ENCODE measurements at regions not wholly inside any gene's neighbourhood (a gene's known extent, or its start where the extent isn't known, plus 50 kb on each side); places are given as distances from the start of the nearest gene placed in this dataset.
"Not testable (repeated sequence)": the region's sequence is repeated elsewhere in the genome, so short reads cannot be mapped to it uniquely, and the experiment has no call there.

GRCh38 chr16:55019419-55020131 is 88.9 kb downstream of the IRX5 start:
- ATAC-seq (ENCODE audit: insufficient number of reproducible peaks, low FRiP score, low read depth) (no peak), DNase-seq (ENCODE audit: low spot score) (no peak)
- H3K27ac ChIP-seq, result no peak overlapping the region
- no peaks in the 10 kb centered on the region for H3K4me1 ChIP-seq (ENCODE audit: control insufficient read depth in 1 of 2, low read depth in 2 of 2)
- TF ChIP-seq, protein P1, sequence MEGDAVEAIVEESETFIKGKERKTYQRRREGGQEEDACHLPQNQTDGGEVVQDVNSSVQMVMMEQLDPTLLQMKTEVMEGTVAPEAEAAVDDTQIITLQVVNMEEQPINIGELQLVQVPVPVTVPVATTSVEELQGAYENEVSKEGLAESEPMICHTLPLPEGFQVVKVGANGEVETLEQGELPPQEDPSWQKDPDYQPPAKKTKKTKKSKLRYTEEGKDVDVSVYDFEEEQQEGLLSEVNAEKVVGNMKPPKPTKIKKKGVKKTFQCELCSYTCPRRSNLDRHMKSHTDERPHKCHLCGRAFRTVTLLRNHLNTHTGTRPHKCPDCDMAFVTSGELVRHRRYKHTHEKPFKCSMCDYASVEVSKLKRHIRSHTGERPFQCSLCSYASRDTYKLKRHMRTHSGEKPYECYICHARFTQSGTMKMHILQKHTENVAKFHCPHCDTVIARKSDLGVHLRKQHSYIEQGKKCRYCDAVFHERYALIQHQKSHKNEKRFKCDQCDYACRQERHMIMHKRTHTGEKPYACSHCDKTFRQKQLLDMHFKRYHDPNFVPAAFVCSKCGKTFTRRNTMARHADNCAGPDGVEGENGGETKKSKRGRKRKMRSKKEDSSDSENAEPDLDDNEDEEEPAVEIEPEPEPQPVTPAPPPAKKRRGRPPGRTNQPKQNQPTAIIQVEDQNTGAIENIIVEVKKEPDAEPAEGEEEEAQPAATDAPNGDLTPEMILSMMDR (IDR thresholded peaks at IDR 0.05), result no peak
- H3K4me3 ChIP-seq, result no peak overlapping the region
- H3K27me3 ChIP-seq (replicated peaks; ENCODE audit: insufficient read depth), result no peaks in the 10 kb centered on the region
- no peaks in the 10 kb centered on the region for H3K9me3 ChIP-seq
- H3K36me3 ChIP-seq, result no peaks in the 10 kb centered on the region

DNA sequence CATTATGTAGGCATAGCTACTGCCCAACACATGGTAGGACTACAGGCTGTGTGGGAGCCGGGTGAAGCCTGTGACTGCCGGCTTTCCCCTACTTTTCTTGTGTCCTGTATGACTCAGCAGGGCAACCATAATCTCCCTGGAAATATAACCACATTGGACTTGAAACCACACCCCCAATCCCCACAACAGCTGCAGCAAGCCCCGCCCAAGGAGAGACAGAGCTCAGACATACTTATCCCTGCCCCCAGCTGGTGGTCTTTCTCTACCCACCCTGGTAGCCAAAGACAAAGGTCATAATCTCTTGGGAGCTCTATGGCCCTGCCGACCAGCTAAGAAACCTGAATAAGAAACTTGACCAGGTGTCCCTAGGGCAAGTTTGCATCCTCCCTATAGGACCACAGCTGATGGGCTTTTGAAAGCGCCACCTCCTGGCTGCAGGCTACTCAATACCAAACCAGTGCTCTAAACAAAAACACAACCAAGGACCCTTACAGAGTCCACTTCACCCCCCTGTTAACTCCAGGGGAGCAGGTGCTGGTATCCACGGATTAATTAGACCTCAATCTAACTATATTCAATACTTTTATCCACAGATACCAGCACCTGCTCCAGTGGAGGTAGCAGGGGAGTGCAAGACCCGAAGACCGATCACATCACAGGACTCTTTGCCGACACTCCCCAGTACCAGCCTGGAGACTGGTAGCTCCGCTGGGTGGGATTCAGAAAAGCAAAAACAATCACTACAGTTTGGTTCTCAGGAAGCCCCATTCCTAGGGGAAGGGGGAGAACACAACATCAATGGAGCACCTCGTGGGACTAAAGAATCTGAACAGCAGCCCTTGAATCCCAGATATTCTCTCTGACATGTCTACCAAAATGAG is 91.2 kb downstream of the IRX5 start:
- DNase-seq (ENCODE audit: low spot score), result no peak
- no peak overlapping the region for H3K4me3 ChIP-seq
- TF ChIP-seq, protein P1 (IDR thresholded peaks at IDR 0.05), result no peak

GRCh38 chr16:55027260-55027659 is 96.6 kb downstream of the IRX5 start:
- not testable (repeated sequence) for H3K4me1 ChIP-seq (ENCODE audit: control insufficient read depth in 1 of 2, low read depth in 2 of 2); H3K36me3 ChIP-seq; DNase-seq (ENCODE audit: low spot score); H3K9me3 ChIP-seq; ATAC-seq (ENCODE audit: insufficient number of reproducible peaks, low FRiP score, low read depth); H3K27ac ChIP-seq; H3K27me3 ChIP-seq (replicated peaks; ENCODE audit: insufficient read depth); H3K4me3 ChIP-seq

More for the DNA sequence above, 91.2 kb downstream of the IRX5 start:
- Histone ChIP-seq H3K27ac (no peak overlapping the region), H3K4me1 (ENCODE audit: control insufficient read depth in 1 of 2, low read depth in 2 of 2) (no peaks in the 10 kb centered on the region), H3K27me3 (replicated peaks; ENCODE audit: insufficient read depth) (no peaks in the 10 kb centered on the region), H3K9me3 (no peaks in the 10 kb centered on the region), H3K36me3 (no peaks in the 10 kb centered on the region)
- ATAC-seq (ENCODE audit: insufficient number of reproducible peaks, low FRiP score, low read depth), result no peak

- H3K27ac ChIP-seq, result no peak overlapping the region
- ATAC-seq (ENCODE audit: insufficient number of reproducible peaks, low FRiP score, low read depth) (no peak), DNase-seq (ENCODE audit: low spot score) (no peak)
- no peaks in the 10 kb centered on the region for H3K36me3 ChIP-seq
- no peaks in the 10 kb centered on the region for H3K4me1 ChIP-seq (ENCODE audit: control insufficient read depth in 1 of 2, low read depth in 2 of 2)
- H3K27me3 ChIP-seq (replicated peaks; ENCODE audit: insufficient read depth), result no peaks in the 10 kb centered on the region
- TF ChIP-seq, protein P1 (IDR thresholded peaks at IDR 0.05), result no peak
- no peaks in the 10 kb centered on the region for H3K9me3 ChIP-seq
- H3K4me3 ChIP-seq, result no peak overlapping the region
Measured at GRCh38 chr16:55029509-55029908, 98.8 kb downstream of the IRX5 start.

GRCh38 chr16:55030944-55031343 is 100.3 kb downstream of the IRX5 start:
- no peaks in the 10 kb centered on the region for H3K36me3 ChIP-seq
- no peak for DNase-seq (ENCODE audit: low spot score)
- H3K4me3 ChIP-seq, result no peak overlapping the region
- no peaks in the 10 kb centered on the region for H3K9me3 ChIP-seq
- H3K27ac ChIP-seq, result no peak overlapping the region
- H3K27me3 ChIP-seq (replicated peaks; ENCODE audit: insufficient read depth), result no peaks in the 10 kb centered on the region
- TF ChIP-seq, protein P1 (IDR thresholded peaks at IDR 0.05), result no peak
- no peak for ATAC-seq (ENCODE audit: insufficient number of reproducible peaks, low FRiP score, low read depth)
- no peaks in the 10 kb centered on the region for H3K4me1 ChIP-seq (ENCODE audit: control insufficient read depth in 1 of 2, low read depth in 2 of 2)

Data from thoracic aorta (tissue), 2 donors.